NCI-H2196 (cell line): ENCODE measurements at regions not wholly inside any gene's neighbourhood (a gene's known extent, or its start where the extent isn't known, plus 50 kb on each side); places are given as distances from the start of the nearest gene placed in this dataset.

ENCODE experiments used
- DNase-seq: peaks from one replicate; lab custom pipeline; 2025; ENCODE audit not compliant: unreplicated experiment; lab: John Stamatoyannopoulos, UW

DNA sequence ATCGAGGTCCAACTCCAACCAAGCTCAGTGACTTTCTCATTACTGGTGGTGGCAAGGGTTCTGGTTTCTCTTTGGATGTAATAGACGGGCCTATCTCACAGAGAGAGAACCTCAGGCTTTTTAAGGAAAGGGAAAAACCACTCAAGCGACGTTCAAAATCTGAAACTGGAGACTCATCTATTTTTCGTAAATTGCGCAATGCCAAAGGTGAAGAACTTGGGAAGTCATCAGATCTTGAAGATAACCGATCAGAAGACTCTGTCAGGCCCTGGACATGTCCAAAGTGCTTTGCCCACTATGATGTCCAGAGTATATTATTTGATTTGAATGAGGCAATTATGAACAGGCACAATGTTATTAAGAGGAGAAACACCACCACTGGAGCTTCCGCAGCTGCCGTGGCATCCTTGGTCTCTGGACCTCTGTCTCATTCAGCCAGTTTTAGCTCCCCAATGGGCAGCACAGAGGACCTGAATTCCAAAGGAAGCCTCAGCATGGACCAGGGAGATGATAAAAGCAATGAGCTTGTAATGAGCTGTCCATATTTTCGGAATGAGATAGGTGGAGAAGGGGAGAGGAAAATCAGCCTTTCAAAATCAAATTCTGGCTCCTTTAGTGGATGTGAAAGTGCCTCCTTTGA, 343.5 kb upstream of the RGS6 start:
- DNase-seq = no peak

DNA sequence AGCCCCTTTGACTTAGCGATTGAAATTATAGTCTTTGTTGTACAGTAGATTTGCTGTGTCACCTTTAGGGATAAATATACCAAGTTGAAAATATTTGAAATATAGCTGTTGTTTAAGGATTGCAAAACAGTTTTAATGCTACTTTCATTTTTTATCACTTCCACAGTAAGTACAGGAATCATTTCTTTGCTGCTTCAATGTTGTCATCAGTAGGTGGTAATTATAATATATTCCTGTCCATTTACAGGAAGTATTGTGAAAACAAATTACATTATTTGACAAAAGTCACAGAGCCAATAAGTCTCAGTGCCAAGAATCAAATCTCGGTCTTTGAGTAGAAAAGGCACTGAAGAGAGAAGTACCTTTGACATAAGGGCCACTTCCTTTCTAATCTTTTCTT, 342.6 kb upstream of the RGS6 start:
- no peak for DNase-seq

- DNase-seq = no peak
Measured at GRCh38 chr14:71590131-71590530, 342.1 kb upstream of the RGS6 start.

GRCh38 chr14:71591231-71591630, 341.0 kb upstream of the RGS6 start:
- no peak for DNase-seq

DNA sequence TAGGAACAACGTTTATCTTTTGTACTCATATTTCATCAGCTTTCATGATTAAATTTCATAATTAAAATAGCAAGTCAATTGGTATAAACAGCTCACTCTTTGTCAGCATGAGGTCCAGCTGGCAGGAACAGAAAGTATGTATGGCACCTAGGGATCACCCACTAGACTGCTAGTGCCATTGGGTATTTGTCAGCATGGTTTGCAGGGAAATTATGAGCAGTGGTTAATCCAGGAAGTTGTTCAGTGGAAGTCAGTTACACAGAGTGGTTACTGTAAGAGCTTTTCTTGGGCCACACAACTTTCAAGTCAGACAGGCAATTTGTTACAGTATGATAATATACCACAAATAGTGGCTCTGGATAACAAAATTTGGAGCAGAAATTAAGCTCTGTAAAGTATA, 340.3 kb upstream of the RGS6 start:
- peak; percentile 20 for DNase-seq

DNA sequence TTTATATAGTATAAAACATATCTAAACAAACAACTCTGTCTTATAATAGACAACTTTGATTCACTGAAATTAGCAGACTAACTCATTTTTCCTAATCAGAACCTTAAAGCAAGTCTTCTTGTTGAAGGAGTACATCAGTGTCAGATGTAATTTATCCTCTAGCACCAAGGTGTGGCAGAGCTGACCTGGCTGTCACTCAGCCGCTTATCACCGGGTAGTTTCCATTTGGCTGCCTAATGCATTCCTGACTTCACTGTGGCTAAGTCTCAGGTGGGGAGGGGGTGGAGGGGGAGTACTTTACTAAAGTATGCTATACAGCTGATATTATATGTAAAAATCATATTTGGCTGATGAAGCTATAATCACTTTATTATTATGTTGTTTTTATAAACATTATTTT, 339.9 kb upstream of the RGS6 start:
- no peak for DNase-seq

DNA sequence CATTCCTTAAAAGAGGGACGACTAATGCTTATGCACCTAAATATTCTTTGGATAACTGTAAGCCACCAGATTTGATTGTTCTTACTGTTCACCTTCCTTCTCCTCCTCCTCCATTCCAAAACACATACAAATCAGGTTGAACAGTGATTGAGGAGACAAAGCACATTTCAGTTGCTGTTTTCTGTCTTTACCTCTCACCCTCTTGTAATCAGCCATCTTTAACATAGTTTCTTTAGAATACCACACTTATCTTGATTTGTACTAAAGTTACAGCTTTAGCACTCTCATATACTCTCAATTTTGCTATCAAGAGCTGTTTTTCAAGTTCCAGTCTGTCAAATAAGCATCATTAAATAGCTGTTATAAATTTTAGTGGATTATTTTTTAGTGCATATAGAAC, 338.3 kb upstream of the RGS6 start:
- no peak for DNase-seq

- no peak for DNase-seq
Measured at GRCh38 chr14:71594821-71595220, 337.4 kb upstream of the RGS6 start.

DNA sequence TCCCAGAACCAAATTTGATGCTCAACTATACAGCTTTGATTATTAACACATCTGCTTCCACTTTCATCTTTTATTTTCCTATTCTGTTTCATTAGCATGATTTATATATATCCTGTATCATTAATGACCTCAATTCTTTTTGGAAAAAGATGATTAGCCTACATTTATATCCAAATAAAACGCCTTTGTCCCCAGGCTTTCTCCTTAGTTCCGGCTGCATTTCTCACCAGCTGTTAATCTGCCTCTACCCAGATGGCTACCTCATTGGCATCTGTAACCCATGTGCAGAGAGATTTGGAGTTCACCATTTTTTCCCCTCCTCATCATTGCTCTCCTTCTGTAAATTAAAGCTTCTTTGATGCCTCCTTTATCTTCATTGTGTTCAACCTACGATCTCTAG, 336.8 kb upstream of the RGS6 start:
- no peak for DNase-seq

DNA sequence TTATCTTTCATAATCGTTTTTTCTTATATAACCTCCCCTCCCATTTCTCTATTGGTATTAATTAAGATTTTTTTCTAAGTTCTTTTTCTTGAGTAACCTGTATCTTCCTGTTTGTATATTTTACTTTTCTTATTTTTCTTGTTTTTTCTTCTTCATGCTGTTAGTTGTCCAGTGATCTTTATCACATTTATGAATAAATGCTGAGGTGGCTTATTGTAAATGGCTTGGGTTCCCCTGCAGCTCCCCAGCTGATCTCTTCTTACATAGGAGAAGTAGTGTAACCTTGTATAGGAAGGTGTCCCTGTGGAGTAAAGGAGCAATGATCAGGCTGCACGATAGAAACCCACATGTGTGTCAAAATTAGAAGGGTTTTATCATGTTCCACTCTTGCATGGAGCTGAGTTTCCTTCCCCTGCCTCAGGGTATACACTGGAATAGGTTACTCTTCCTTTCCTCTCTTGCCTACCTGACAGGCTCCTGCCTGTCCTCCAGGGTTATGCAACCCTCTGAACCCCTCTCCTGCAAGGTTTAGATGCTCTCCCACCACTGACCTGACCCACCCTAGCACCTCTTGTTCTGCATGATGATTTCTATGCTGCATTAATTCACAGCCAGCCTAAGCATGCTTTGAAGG, 334.8 kb upstream of the RGS6 start:
- no peak for DNase-seq

DNA sequence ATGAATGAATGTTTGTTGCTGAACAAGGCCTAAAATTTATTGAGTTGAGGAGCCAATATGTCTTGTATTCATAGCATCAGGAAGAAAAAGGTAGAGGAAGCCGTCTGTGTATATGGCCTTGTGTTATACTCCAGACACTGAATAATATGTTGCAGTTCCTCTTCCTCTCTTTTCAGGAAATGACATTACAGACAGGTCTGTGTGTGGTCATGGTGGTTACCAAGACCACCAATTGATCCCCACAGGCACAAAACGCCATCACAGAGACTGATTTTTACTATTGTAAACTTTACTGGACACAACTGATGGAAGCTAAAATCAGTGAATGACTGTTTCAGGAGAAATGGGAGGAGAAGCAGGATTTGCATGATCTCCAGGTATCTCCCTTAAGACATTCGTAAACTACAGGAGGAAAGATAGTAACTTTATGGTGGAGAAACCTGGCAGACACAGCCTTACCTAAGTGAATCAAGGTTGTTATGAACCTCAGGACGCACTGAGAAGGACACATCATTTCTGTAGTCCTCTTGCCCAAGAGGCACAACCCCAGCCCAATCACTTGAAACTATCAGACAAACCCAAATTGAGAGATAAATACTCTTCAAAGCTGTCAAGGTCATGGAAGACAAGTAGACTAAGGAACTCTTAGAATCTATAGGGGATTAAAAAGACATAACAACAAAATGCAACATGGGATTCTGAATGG, 334.1 kb upstream of the RGS6 start:
- no peak for DNase-seq

GRCh38 chr14:71600309-71600708, 331.9 kb upstream of the RGS6 start:
- no peak for DNase-seq

- no peak for DNase-seq
Measured at GRCh38 chr14:71602524-71602923, 329.7 kb upstream of the RGS6 start.

- no peak for DNase-seq
Measured at GRCh38 chr14:71604231-71604630, 328.0 kb upstream of the RGS6 start.

DNA sequence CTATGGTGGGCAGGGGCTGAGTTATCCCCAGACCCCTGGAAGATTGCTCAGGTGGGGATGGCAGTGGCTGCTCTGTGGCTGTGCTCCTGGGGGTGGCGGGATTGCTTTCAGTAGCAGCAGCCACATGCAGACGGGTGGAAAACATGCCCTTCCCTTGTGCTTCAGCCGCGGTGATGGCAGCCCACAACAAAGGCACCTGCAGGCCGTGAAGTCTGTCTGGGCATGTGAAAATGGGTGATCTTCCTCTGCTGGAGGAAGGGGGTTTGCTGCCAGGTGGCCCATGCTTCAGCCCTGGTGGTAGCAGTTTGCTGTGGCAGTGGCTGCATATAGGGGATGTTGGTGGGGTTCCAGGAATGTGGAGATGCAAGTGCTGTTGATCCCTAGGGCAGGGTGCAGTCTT, 326.2 kb upstream of the RGS6 start:
- no peak for DNase-seq

DNA sequence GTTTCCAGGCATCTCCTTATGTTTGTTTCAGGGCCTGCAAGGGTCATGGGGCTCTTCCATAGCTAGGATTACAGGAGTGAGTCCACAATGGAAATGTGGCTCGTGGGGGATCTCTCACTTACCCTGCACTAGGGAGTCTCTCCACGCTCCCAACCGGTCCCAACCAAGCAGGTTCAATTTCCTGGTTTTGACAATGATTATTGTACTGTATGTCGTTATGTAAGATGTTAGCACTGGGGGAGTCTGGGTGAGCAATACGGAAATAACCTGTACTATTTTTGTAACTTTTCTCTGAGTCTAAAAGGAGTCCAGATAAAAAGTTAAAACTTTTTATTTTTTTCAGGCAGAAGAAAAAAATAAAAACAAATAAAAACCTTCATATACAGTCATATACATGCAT, 325.7 kb upstream of the RGS6 start:
- DNase-seq = no peak

- DNase-seq = no peak
Measured at GRCh38 chr14:71607056-71607455, 325.2 kb upstream of the RGS6 start.

- no peak for DNase-seq
Measured at GRCh38 chr14:71610149-71610548, 322.1 kb upstream of the RGS6 start.

DNA sequence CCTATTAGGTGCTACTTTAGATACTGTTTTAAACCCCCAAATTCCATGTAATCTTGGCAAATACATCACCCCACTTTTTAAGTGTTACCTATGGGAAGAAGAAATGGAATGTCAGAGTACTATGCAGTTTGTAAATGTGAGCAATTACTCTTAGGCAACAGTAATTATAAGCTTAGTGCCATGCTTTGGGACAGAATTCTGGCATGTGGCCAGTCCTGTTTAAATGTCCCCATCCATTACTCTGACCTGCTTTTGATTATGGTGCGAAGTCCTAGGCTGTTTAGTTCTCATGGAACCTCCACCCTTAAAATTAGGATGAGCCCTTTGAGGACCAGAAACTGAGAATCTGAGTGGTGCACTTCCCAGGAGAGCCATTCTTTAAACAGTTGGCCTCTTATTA, 321.4 kb upstream of the RGS6 start:
- no peak for DNase-seq

- no peak for DNase-seq
Measured at GRCh38 chr14:71613168-71613567, 319.1 kb upstream of the RGS6 start.

DNA sequence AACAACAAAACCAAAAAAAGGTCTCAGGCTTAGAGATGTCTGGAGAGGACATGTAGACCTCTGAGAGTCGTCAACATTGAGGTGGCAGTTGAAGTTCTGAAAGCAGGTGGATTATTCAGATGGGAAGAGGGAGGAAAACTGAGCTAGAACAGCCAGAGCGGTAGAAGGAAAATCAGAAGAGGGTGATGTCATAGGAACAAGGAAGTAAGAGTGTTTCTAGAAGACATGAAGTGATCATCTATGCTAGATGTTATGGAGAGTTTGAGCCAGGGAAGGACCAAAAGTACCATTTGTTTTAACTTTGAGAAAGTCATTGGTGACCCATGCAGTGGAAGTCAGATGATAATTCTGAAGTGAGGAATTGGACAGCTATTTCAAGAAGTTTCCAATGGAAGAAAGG, 316.2 kb upstream of the RGS6 start:
- no peak for DNase-seq

DNA sequence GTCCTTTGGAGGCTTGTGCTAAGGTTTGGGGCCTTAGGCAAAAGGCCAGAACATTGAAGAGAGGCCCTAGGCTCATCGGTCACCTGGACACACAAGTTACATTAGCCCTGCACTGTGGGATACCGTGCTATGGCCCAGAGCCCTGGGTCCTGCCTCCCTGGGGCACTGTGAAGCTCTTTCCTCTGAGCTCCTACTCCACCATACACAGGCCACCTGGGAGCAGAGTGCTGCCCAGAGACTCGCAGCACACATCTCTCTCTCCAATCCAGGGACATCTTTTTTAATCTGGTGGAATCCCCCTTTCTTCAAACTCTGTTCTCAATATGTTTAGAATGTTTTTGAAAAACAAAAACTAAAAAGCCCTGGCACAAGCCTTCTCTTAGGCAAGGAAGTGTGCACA, 314.2 kb upstream of the RGS6 start:
- DNase-seq = no peak

GRCh38 chr14:71618716-71619115, 313.5 kb upstream of the RGS6 start:
- no peak for DNase-seq
